Esophagus squamous epithelium (tissue), 4 donors: ENCODE measurements at regions not wholly inside any gene's neighbourhood (a gene's known extent, or its start where the extent isn't known, plus 50 kb on each side); places are given as distances from the start of the nearest gene placed in this dataset.

Source experiments
- POLR2A ChIP-seq, 4 donors: fragments of 450-650 bp; IDR thresholded peaks; one replicate each; pipeline ENCODE4 v1.6.1; 2017; ENCODE audit warnings: antibody characterized with exemption in 4 of 4, mild to moderate bottlenecking in 4 of 4, moderate library complexity in 3 of 4
- TF ChIP-seq, protein P1 (sequence below), 6 experiments: fragments of 450-650 bp in 4 of 6; fragments of 200-600 bp in 2 of 6; sonication (generic) in 2 of 6; IDR thresholded peaks; one replicate each; pipeline ENCODE4 v1.5.1; 2016 to 2019; ENCODE audit warnings: antibody characterized with exemption in 6 of 6, mild to moderate bottlenecking in 4 of 6, moderate library complexity in 4 of 6

DNA sequence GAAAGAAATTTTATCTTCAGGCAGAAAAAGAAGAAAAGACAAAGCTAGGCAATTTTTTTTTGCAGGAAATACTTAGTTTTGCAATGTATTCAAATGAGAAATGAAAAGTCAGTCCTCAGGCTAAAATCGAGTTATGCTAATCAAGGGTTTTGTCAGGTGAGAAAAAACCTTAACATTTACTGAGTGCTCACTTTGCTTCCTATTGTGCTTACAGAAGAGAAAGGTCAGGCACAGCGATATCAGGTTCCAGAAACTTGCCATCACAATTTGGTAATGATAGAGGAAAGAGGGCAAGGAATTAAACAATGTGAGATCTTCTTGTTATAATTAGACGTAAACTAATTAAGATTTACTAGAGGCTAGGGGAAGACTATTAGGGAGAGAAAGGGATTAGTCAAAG lies 431.7 kb upstream of the CTNND2 start:
- TF ChIP-seq, protein P1, sequence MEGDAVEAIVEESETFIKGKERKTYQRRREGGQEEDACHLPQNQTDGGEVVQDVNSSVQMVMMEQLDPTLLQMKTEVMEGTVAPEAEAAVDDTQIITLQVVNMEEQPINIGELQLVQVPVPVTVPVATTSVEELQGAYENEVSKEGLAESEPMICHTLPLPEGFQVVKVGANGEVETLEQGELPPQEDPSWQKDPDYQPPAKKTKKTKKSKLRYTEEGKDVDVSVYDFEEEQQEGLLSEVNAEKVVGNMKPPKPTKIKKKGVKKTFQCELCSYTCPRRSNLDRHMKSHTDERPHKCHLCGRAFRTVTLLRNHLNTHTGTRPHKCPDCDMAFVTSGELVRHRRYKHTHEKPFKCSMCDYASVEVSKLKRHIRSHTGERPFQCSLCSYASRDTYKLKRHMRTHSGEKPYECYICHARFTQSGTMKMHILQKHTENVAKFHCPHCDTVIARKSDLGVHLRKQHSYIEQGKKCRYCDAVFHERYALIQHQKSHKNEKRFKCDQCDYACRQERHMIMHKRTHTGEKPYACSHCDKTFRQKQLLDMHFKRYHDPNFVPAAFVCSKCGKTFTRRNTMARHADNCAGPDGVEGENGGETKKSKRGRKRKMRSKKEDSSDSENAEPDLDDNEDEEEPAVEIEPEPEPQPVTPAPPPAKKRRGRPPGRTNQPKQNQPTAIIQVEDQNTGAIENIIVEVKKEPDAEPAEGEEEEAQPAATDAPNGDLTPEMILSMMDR (IDR thresholded peaks at IDR 0.05) = no peak
- TF ChIP-seq POLR2A (IDR thresholded peaks at IDR 0.05) = no peak
